B cell (primary cell): ENCODE measurements at regions not wholly inside any gene's neighbourhood (a gene's known extent, or its start where the extent isn't known, plus 50 kb on each side); places are given as distances from the start of the nearest gene placed in this dataset.

ENCODE experiments used
- ATAC-seq: fragments of 200-7000 bp; cut with Tn5 transposase; one replicate; pipeline ENCODE4 v1.10.0; 2021; ENCODE audit warnings: low read depth, mild to moderate bottlenecking, moderate number of reproducible peaks, moderate library complexity
- CTCF ChIA-PET: fragments of 350-600 bp; sonication (Branson Sonifier 250); formaldehyde crosslinking; loops from one replicate; lab custom pipeline; 2021; ENCODE audit warnings: antibody characterized with exemption, inconsistent platforms; lab: Charles Lee
- POLR2A ChIA-PET: fragments of 350-600 bp; sonication (Branson Sonifier 250); formaldehyde crosslinking; loops from one replicate; lab custom pipeline; 2021; ENCODE audit warnings: antibody characterized with exemption; lab: Charles Lee
- DNase-seq: peaks from one replicate; pipeline ENCODE4 v3.0.0; 2013
- H2AFZ ChIP-seq: 2 replicates; pipeline ENCODE4 v1.6.1; 2012; ENCODE audit warnings: mild to moderate bottlenecking, low read depth, low read length; ENCODE audit not compliant: insufficient read depth, poor library complexity, severe bottlenecking
- H3K27ac ChIP-seq, 2 donors: 1 replicate in 1 of 2; 2 replicates in 1 of 2; pipeline ENCODE4 v1.5.1; 2012 to 2013; ENCODE audit warnings: low read length in 2 of 2, mild to moderate bottlenecking in 2 of 2, moderate library complexity in 1 of 2
- H3K27me3 ChIP-seq, 4 experiments: fragments of 200-600 bp in 1 of 4; sonication (generic) in 1 of 4; replicated peaks in 1 of 4; 1 replicate in 2 of 4; 2 replicates in 2 of 4; pipeline versions ENCODE4 v1.6.1 to v1.7.0; 2013 to 2016; ENCODE audit warnings: low read length in 3 of 4, mild to moderate bottlenecking in 2 of 4, mixed read lengths in 1 of 4, moderate library complexity in 1 of 4; ENCODE audit not compliant: insufficient read depth in 4 of 4, control insufficient read depth in 3 of 4; ENCODE audit errors: control extremely low read depth in 1 of 4
- H3K36me3 ChIP-seq, 2 experiments: replicated peaks in 1 of 2; 1 replicate in 1 of 2; 2 replicates in 1 of 2; pipeline versions ENCODE4 v1.6.1 to v1.7.1; 2013; ENCODE audit warnings: low read length in 1 of 2; ENCODE audit not compliant: insufficient read depth in 2 of 2, control insufficient read depth in 1 of 2; ENCODE audit errors: control extremely low read depth in 1 of 2, extremely low read depth in 1 of 2
- H3K4me1 ChIP-seq, 2 donors: fragments of 200-600 bp in 1 of 2; sonication (generic) in 1 of 2; 1 replicate in 1 of 2; 2 replicates in 1 of 2; pipeline versions ENCODE4 v1.5.1 to v1.6.1; 2013 to 2017; ENCODE audit warnings: low read length in 2 of 2; ENCODE audit not compliant: control insufficient read depth in 2 of 2, insufficient read depth in 2 of 2
- H3K4me2 ChIP-seq: replicated peaks from 2 replicates; pipeline ENCODE3; 2012; ENCODE audit warnings: mild to moderate bottlenecking, low read depth, low read length; ENCODE audit not compliant: poor library complexity, severe bottlenecking
- H3K4me3 ChIP-seq, 5 experiments: fragments of 200-600 bp in 1 of 5; sonication (generic) in 1 of 5; 1 replicate in 3 of 5; 2 replicates in 2 of 5; pipeline versions ENCODE4 v1.5.1 to v1.7.0; 2011 to 2016; ENCODE audit warnings: low read length in 4 of 5, mild to moderate bottlenecking in 4 of 5, low read depth in 2 of 5, control low read depth in 1 of 5, moderate library complexity in 1 of 5; ENCODE audit not compliant: insufficient read depth in 1 of 5; ENCODE audit errors: control extremely low read depth in 1 of 5, extremely low read depth in 1 of 5
- H3K79me2 ChIP-seq: fragments of 200-600 bp; sonication (generic); one replicate; pipeline ENCODE4 v1.6.0; 2016; ENCODE audit warnings: low read length; ENCODE audit not compliant: control insufficient read depth, insufficient read depth
- H3K9ac ChIP-seq: fragments of 200-600 bp; sonication (generic); 2 replicates; pipeline ENCODE4 v1.6.1; 2017; ENCODE audit warnings: mild to moderate bottlenecking, low read length, moderate library complexity
- H3K9me3 ChIP-seq, 3 donors: one replicate each; pipeline versions ENCODE4 v1.6.1 to v1.7.1; 2013; ENCODE audit warnings: low read length in 2 of 3; ENCODE audit not compliant: control insufficient read depth in 2 of 3, insufficient read depth in 1 of 3; ENCODE audit errors: control extremely low read depth in 1 of 3
- H4K20me1 ChIP-seq: 2 replicates; pipeline ENCODE4 v1.6.0; 2012; ENCODE audit warnings: mild to moderate bottlenecking, low read length; ENCODE audit not compliant: insufficient read depth, control insufficient read depth, poor library complexity, severe bottlenecking
- H3K27ac Mint-ChIP-seq: one replicate; pipeline ENCODE4 v1.8.0; 2021; ENCODE audit warnings: mixed read lengths
- H3K27me3 Mint-ChIP-seq: one replicate; pipeline ENCODE4 v1.8.0; 2021; ENCODE audit warnings: mixed read lengths
- H3K4me1 Mint-ChIP-seq: one replicate; pipeline ENCODE4 v1.8.0; 2021; ENCODE audit warnings: mixed read lengths
- H3K4me3 Mint-ChIP-seq: one replicate; pipeline ENCODE4 v1.8.0; 2021; ENCODE audit warnings: mixed read lengths
- H3K9me3 Mint-ChIP-seq: one replicate; pipeline ENCODE4 v1.8.0; 2022; ENCODE audit warnings: mixed read lengths; ENCODE audit not compliant: insufficient read depth
- EZH2 ChIP-seq: IDR thresholded peaks from 2 replicates; pipeline ENCODE4 v1.6.1; 2012; ENCODE audit warnings: borderline replicate concordance, low read depth, mild to moderate bottlenecking, moderate library complexity, low read length; ENCODE audit not compliant: insufficient read depth, poor library complexity, severe bottlenecking
- WGBS: methylation state at CpG from one replicate; pipeline ENCODE4 v1.1.5; 2013; ENCODE audit warnings: missing lambda C conversion rate; ENCODE audit not compliant: insufficient coverage; 5-methylcytosine and 5-hydroxymethylcytosine counted together
- intact Hi-C: fragments of 100-400 bp; cut with micrococcal nuclease; formaldehyde crosslinking; loops from one replicate; pipeline ENCODE4 v1.10.0; 2022
- TF ChIP-seq, protein P1 (sequence below): fragments of 200-600 bp; IDR thresholded peaks from one replicate; pipeline ENCODE4 v1.8.0; 2022; ENCODE audit warnings: antibody characterized with exemption, mild to moderate bottlenecking

DNA sequence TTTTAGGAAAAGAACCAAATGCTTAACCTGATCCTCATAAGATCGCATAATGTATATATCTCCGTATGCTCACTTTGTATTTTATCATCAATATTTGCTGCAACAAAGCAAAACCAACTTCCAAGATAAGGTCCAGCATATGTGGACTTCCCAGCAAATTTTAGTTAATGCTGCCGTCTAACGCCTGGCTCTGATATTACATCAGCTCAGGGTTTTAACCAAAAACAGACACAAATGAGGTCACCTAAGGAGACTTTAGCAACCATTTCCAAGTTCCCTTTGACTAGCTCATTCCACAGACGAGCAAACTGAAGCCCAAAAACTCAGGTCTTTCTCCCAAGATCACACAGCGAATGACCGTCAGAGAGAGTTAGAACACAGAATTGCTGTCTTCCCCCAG, 59.4 kb upstream of the UCN3 start:
- Histone ChIP-seq H2AFZ (no peak overlapping the region), H3K27ac (no peak overlapping the region), H3K27me3 (no peaks in the 10 kb centered on the region), H3K9me3 (peaks cover 0 to 4% (median 1%) of the 10 kb centered on the region in 3 donors), H3K9ac (no peak overlapping the region), H3K4me3 (no peak overlapping the region), H3K79me2 (no peaks in the 10 kb centered on the region), H4K20me1 (no peaks in the 10 kb centered on the region), H3K4me2 (no peak overlapping the region), H3K4me1 (no peaks in the 10 kb centered on the region), H3K36me3 (no peaks in the 10 kb centered on the region)
- Mint-ChIP-seq H3K27ac (no peak overlapping the region), H3K27me3 (peaks cover 23% of the 10 kb centered on the region), H3K4me3 (no peak overlapping the region), H3K9me3 (peaks cover 6% of the 10 kb centered on the region), H3K4me1 (no peaks in the 10 kb centered on the region)
- no peak for TF ChIP-seq EZH2
- TF ChIP-seq, protein P1, sequence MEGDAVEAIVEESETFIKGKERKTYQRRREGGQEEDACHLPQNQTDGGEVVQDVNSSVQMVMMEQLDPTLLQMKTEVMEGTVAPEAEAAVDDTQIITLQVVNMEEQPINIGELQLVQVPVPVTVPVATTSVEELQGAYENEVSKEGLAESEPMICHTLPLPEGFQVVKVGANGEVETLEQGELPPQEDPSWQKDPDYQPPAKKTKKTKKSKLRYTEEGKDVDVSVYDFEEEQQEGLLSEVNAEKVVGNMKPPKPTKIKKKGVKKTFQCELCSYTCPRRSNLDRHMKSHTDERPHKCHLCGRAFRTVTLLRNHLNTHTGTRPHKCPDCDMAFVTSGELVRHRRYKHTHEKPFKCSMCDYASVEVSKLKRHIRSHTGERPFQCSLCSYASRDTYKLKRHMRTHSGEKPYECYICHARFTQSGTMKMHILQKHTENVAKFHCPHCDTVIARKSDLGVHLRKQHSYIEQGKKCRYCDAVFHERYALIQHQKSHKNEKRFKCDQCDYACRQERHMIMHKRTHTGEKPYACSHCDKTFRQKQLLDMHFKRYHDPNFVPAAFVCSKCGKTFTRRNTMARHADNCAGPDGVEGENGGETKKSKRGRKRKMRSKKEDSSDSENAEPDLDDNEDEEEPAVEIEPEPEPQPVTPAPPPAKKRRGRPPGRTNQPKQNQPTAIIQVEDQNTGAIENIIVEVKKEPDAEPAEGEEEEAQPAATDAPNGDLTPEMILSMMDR, result no peak
- CTCF ChIA-PET, result no interaction called here
- ATAC-seq (no peak), DNase-seq (no peak)
- POLR2A ChIA-PET, result no interaction called here
- WGBS, result 95% methylated on average over 6 of the region's 7 CpGs
- intact Hi-C loops, result no loop called here

DNA sequence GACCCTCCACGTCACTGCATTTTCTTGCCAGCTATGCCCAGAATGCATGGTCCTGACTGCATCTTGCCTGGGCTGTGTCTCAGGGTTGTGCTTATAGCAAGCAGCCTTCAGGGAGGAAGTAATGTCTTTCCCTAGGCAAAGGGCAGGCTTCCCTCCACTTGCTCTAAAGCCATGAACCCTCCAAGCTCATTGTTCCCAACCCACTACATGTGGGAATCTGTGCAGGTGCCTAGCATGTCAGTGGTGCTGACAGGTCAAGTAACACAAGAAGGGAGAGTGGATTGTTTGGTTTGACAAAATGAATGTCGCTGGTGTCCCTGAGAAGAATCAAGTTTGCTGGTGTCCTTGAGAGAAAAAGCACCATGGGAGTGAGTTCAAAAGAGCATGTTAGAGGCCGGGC, 53.9 kb upstream of the UCN3 start:
- Histone ChIP-seq H3K4me1 (no peaks in the 10 kb centered on the region), H3K79me2 (no peaks in the 10 kb centered on the region), H3K27me3 (peaks cover 0 to 4% (median 0%) of the 10 kb centered on the region in 4 experiments), H4K20me1 (no peaks in the 10 kb centered on the region), H3K9me3 (peaks cover 0 to 3% (median 0%) of the 10 kb centered on the region in 3 donors), H3K4me2 (no peak overlapping the region), H3K4me3 (no peak overlapping the region), H2AFZ (no peak overlapping the region), H3K27ac (no peak overlapping the region), H3K36me3 (no peaks in the 10 kb centered on the region), H3K9ac (no peak overlapping the region)
- H3K9me3 Mint-ChIP-seq, result peaks cover 4% of the 10 kb centered on the region
- ATAC-seq (no peak), DNase-seq (no peak)
- ChIA-PET POLR2A (no interaction called here), CTCF (no interaction called here)
- no peaks in the 10 kb centered on the region for H3K4me1 Mint-ChIP-seq
- intact Hi-C loops, result no loop called here
- TF ChIP-seq, protein P1, result no peak
- no peak for TF ChIP-seq EZH2
- no peak overlapping the region for H3K4me3 Mint-ChIP-seq
- peaks cover 17% of the 10 kb centered on the region for H3K27me3 Mint-ChIP-seq
- H3K27ac Mint-ChIP-seq, result no peak overlapping the region
- 100% methylated on average over 2 of the region's 3 CpGs for WGBS
